Bronchial epithelial cell (primary cell): ENCODE measurements at regions not wholly inside any gene's neighbourhood (a gene's known extent, or its start where the extent isn't known, plus 50 kb on each side); places are given as distances from the start of the nearest gene placed in this dataset.

Source experiments
- DNase-seq: peaks from one replicate; pipeline ENCODE4 v3.0.0-alpha.2; 2010; ENCODE audit warnings: low read depth
- FAIRE-seq: peaks from 2 replicates; lab custom pipeline; 2011; peaks lifted over from hg19 to GRCh38; lab: Jason Lieb, UNC
- H3K27me3 ChIP-seq: 2 replicates; pipeline ENCODE4 v1.5.1; 2011; ENCODE audit warnings: low read length; ENCODE audit not compliant: control insufficient read depth, insufficient read depth
- H3K36me3 ChIP-seq: 2 replicates; pipeline ENCODE4 v1.5.1; 2011; ENCODE audit warnings: low read length; ENCODE audit not compliant: control insufficient read depth, insufficient read depth
- H3K4me3 ChIP-seq: 2 replicates; pipeline ENCODE4 v1.5.1; 2011; ENCODE audit warnings: mild to moderate bottlenecking, low read depth, low read length, control low read depth
- CTCF ChIP-seq: IDR thresholded peaks from 2 replicates; pipeline ENCODE4 v1.5.1; 2011; ENCODE audit warnings: mild to moderate bottlenecking, moderate library complexity, low read length, control low read depth, inconsistent platforms; ENCODE audit not compliant: insufficient read depth, severe bottlenecking

DNA sequence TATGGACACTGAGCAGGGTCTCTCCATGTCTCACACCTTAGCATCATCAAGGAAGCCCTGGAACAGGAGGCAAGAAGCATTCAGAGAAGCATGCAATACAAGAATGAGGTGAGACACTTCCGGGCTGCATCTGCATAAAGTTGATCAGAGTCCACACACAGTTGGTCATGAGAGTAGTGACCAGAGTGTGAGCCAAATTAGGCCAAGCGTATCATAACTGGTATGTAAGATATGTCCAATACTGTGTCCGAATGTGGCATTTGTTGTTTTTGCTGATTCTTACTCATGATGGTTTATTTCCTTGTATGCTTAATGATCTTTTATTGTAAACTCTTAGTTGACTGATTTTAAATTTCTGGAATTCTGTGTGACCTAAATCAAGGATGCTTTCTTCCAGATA is 315.7 kb downstream of the INSC start:
- no peaks in the 10 kb centered on the region for H3K36me3 ChIP-seq
- TF ChIP-seq CTCF = no peak
- no peak for FAIRE-seq
- H3K4me3 ChIP-seq = no peak overlapping the region
- H3K27me3 ChIP-seq = no peaks in the 10 kb centered on the region
- no peak for DNase-seq

DNA sequence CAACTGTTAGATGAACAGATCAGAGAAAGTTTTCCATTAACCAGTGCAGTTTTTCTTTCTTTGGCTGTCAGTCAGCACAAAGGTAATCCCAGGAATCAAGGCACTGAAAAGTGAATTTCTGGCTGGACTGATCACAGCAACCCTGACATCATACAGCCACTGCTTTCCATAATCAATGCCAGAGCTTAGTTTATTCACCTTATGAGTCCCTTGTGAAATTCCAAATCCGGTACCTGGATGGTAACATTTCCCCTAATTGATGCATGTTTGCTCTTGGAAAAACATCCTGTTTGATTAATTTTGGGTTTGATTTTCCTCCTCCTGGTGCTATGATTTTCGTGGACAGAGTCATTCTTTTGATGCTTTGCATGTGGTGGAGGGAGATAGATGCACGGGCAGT is 319.8 kb downstream of the INSC start:
- Histone ChIP-seq H3K4me3 (no peak overlapping the region), H3K27me3 (no peaks in the 10 kb centered on the region), H3K36me3 (no peaks in the 10 kb centered on the region)
- FAIRE-seq (no peak), DNase-seq (no peak)
- TF ChIP-seq CTCF = no peak

- Histone ChIP-seq H3K27me3 (no peaks in the 10 kb centered on the region), H3K4me3 (no peak overlapping the region), H3K36me3 (no peaks in the 10 kb centered on the region)
- no peak for TF ChIP-seq CTCF
- DNase-seq = no peak
- peak; percentile 76 for FAIRE-seq
These were observed 331.6 kb downstream of the INSC start for GRCh38 chr11:15446315-15446714.

DNA sequence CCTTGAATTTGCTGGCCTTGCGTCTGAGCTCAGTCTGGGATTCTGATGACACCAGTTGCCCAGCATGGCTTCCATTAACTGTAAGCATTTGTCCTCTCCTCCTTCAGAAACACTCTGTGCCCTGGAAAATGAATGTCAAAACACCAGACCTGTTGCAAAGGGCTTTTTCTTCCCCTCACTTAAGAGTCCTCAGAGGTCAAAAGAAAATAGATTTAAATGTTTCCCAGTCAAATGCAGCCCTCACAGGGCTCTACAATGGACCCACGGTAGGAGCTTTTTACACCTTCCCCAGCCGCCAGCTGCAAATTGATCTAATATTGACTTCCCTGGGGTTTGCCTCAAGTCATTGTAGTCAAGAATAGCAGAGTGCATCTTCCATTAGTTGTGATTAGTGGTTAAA is 332.2 kb downstream of the INSC start:
- TF ChIP-seq CTCF = no peak
- Histone ChIP-seq H3K36me3 (no peaks in the 10 kb centered on the region), H3K27me3 (no peaks in the 10 kb centered on the region), H3K4me3 (no peak overlapping the region)
- FAIRE-seq = no peak
- no peak for DNase-seq

GRCh38 chr11:15451713-15452112 is 337.0 kb downstream of the INSC start:
- FAIRE-seq = no peak
- no peak for TF ChIP-seq CTCF
- H3K4me3 ChIP-seq = no peak overlapping the region

DNA sequence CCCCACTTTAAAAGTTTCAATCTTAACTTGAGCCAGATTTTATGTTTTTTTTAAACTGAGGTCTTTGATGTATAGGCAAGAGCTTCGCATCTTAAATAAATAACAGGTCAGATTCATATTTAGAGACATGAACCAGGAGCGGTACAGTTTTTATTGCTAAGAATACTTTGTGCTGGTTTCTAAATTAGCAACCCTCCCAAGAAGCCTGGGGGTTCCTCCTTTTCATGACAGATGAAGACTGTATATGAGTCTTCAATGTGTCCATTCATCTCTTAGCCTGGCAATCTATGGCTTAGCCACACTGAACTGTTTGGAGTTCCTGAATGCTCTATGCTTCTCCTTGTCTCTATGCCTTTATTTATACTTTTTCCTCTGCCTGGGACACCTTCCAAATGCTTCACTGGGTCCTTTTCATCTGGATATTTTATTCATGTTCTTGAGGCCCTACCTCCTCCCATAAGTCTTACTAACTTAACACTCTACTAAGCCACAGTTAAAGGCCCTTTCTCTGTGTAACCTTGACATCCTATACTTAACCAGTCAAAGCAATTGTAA is 338.6 kb downstream of the INSC start:
- no peak for FAIRE-seq
- H3K4me3 ChIP-seq = no peak overlapping the region

More at GRCh38 chr11:15451713-15452112, 337.0 kb downstream of the INSC start:
- Histone ChIP-seq H3K36me3 (no peaks in the 10 kb centered on the region), H3K27me3 (no peaks in the 10 kb centered on the region)
- DNase-seq = no peak

More for the DNA sequence above, 338.6 kb downstream of the INSC start:
- Histone ChIP-seq H3K27me3 (no peaks in the 10 kb centered on the region), H3K36me3 (no peaks in the 10 kb centered on the region)
- no peak for TF ChIP-seq CTCF
- no peak for DNase-seq
